ENCODE measurements at regions not wholly inside any gene's neighbourhood (a gene's known extent, or its start where the extent isn't known, plus 50 kb on each side); places are given as distances from the start of the nearest gene placed in this dataset.
"Not testable (repeated sequence)": the region's sequence is repeated elsewhere in the genome, so short reads cannot be mapped to it uniquely, and the experiment has no call there.

GRCh38 chr18:10095356-10095755 is 181.5 kb downstream of the VAPA start:
- TF ChIP-seq, protein P1, sequence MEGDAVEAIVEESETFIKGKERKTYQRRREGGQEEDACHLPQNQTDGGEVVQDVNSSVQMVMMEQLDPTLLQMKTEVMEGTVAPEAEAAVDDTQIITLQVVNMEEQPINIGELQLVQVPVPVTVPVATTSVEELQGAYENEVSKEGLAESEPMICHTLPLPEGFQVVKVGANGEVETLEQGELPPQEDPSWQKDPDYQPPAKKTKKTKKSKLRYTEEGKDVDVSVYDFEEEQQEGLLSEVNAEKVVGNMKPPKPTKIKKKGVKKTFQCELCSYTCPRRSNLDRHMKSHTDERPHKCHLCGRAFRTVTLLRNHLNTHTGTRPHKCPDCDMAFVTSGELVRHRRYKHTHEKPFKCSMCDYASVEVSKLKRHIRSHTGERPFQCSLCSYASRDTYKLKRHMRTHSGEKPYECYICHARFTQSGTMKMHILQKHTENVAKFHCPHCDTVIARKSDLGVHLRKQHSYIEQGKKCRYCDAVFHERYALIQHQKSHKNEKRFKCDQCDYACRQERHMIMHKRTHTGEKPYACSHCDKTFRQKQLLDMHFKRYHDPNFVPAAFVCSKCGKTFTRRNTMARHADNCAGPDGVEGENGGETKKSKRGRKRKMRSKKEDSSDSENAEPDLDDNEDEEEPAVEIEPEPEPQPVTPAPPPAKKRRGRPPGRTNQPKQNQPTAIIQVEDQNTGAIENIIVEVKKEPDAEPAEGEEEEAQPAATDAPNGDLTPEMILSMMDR (IDR thresholded peaks at IDR 0.05; ENCODE audit: partially characterized antibody, unreplicated experiment) = no peak
- Mint-ChIP-seq H3K36me3 (ENCODE audit: unreplicated experiment) (no peaks in the 10 kb centered on the region), H3K27ac (ENCODE audit: unreplicated experiment) (no peak overlapping the region), H3K4me1 (ENCODE audit: low read depth, unreplicated experiment) (peaks cover 13% of the 10 kb centered on the region), H3K4me3 (ENCODE audit: unreplicated experiment) (no peak overlapping the region), H3K9me3 (ENCODE audit: unreplicated experiment) (peaks cover 5% of the 10 kb centered on the region), H3K27me3 (ENCODE audit: unreplicated experiment) (peaks cover 3% of the 10 kb centered on the region)
- DNase-seq = no peak

DNA sequence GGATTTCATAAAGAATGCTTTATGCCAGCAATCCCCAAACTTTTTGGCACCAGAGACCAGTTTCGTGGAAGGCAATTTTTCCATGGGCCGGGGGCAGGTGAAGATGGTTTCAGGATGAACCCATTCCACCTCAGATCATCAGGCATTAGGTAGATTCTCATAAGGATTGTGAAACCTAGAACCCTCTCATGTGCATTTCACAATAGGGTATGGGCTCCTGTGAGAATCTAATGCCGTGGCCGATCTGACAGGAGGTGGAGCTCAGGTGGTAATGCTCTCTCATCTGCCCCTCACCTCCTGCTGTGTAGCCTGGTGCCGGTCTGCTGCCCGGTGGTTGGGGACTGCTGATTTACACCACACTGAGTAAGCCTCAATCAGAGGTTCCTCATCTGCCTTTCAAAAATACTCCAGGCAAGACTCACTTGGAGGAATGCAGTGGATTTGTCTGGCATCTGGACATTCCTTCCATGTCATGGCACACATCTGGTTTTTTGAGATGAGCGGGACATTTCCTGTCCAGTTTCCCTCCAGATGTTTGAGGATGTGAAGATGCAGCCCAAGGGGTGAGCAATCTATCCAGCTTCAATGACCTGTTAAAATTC is 185.8 kb downstream of the VAPA start:
- Mint-ChIP-seq H3K4me3 (ENCODE audit: unreplicated experiment) (no peak overlapping the region), H3K27me3 (ENCODE audit: unreplicated experiment) (peaks cover 4% of the 10 kb centered on the region), H3K27ac (ENCODE audit: unreplicated experiment) (peak overlapping the region; percentile 52), H3K36me3 (ENCODE audit: unreplicated experiment) (no peaks in the 10 kb centered on the region), H3K4me1 (ENCODE audit: low read depth, unreplicated experiment) (peaks cover 20% of the 10 kb centered on the region), H3K9me3 (ENCODE audit: unreplicated experiment) (peaks cover 5% of the 10 kb centered on the region)
- TF ChIP-seq, protein P1 (IDR thresholded peaks at IDR 0.05; ENCODE audit: partially characterized antibody, unreplicated experiment) = no peak
- no peak for DNase-seq

GRCh38 chr18:10100196-10100595 is 186.4 kb downstream of the VAPA start:
- TF ChIP-seq, protein P1 (IDR thresholded peaks at IDR 0.05; ENCODE audit: partially characterized antibody, unreplicated experiment) = no peak
- Mint-ChIP-seq H3K9me3 (ENCODE audit: unreplicated experiment) (peaks cover 5% of the 10 kb centered on the region), H3K27ac (ENCODE audit: unreplicated experiment) (peak overlapping the region; percentile 52), H3K4me1 (ENCODE audit: low read depth, unreplicated experiment) (peaks cover 20% of the 10 kb centered on the region), H3K36me3 (ENCODE audit: unreplicated experiment) (peaks cover 4% of the 10 kb centered on the region), H3K27me3 (ENCODE audit: unreplicated experiment) (peaks cover 4% of the 10 kb centered on the region), H3K4me3 (ENCODE audit: unreplicated experiment) (no peak overlapping the region)
- DNase-seq = no peak

- TF ChIP-seq, protein P1 (IDR thresholded peaks at IDR 0.05; ENCODE audit: partially characterized antibody, unreplicated experiment) = no peak
- Mint-ChIP-seq H3K36me3 (ENCODE audit: unreplicated experiment) (peaks cover 7% of the 10 kb centered on the region), H3K4me3 (ENCODE audit: unreplicated experiment) (peak overlapping the region; percentile 61), H3K9me3 (ENCODE audit: unreplicated experiment) (peaks cover 4% of the 10 kb centered on the region), H3K27ac (ENCODE audit: unreplicated experiment) (peak overlapping the region; percentile 52), H3K4me1 (ENCODE audit: low read depth, unreplicated experiment) (peaks cover 20% of the 10 kb centered on the region), H3K27me3 (ENCODE audit: unreplicated experiment) (peaks cover 4% of the 10 kb centered on the region)
- DNase-seq = no peak
Observed at GRCh38 chr18:10100941-10101701, 187.3 kb downstream of the VAPA start.

DNA sequence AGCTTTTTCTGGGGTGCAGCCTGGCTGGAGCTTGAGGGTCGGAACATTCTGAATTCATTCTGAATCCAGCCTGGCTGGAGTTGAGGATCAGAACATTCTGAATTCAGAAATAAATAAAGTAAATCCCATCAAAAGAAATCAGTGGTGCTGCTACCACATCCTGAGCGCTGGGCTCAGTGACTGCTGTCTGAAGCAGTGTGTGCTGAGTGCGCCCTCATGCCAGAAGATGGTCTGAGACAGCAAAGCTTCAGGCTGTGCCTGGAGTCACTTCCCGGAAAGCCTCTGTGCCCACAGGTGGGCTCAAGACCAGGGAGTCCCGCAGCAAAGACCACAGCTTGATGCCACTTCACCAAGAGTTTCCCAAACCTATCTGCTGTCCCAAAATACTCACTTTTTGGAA is 187.9 kb downstream of the VAPA start:
- no peak overlapping the region for H3K27ac Mint-ChIP-seq (ENCODE audit: unreplicated experiment)
- peaks cover 2% of the 10 kb centered on the region for H3K9me3 Mint-ChIP-seq (ENCODE audit: unreplicated experiment)
- H3K4me1 Mint-ChIP-seq (ENCODE audit: low read depth, unreplicated experiment) = peaks cover 20% of the 10 kb centered on the region
- H3K36me3 Mint-ChIP-seq (ENCODE audit: unreplicated experiment) = peaks cover 7% of the 10 kb centered on the region
- DNase-seq = no peak
- H3K27me3 Mint-ChIP-seq (ENCODE audit: unreplicated experiment) = peaks cover 4% of the 10 kb centered on the region
- peak overlapping the region; percentile 61 for H3K4me3 Mint-ChIP-seq (ENCODE audit: unreplicated experiment)
- TF ChIP-seq, protein P1 (IDR thresholded peaks at IDR 0.05; ENCODE audit: partially characterized antibody, unreplicated experiment) = no peak

DNA sequence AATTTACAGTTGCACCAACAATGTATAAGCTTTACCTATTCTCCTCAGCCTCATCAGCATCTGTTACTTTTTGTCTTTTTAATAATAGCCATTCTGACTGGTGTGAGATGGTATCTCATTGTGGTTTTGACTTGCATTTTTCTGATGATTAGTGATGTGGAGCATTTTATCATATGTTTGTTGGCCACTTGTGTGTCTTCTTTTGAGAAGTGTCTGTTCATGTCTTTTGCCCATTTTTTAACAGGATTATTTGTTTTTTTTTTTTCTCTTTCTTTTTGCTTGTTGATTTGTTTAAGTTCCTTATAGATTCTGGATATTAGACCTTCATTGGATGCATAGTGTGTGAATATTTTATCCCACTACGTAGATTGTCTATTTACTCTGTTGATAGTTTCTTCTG is 191.3 kb downstream of the VAPA start:
- not testable (repeated sequence) for DNase-seq; H3K4me3 Mint-ChIP-seq (ENCODE audit: unreplicated experiment); H3K27ac Mint-ChIP-seq (ENCODE audit: unreplicated experiment); H3K27me3 Mint-ChIP-seq (ENCODE audit: unreplicated experiment); H3K9me3 Mint-ChIP-seq (ENCODE audit: unreplicated experiment)
- H3K36me3 Mint-ChIP-seq (ENCODE audit: unreplicated experiment) = peaks cover 10% of the 10 kb centered on the region
- peaks cover 20% of the 10 kb centered on the region for H3K4me1 Mint-ChIP-seq (ENCODE audit: low read depth, unreplicated experiment)

All from glutamatergic neuron (in vitro differentiated cells).